Right lobe of liver (tissue), 6 donors: ENCODE measurements at regions not wholly inside any gene's neighbourhood (a gene's known extent, or its start where the extent isn't known, plus 50 kb on each side); places are given as distances from the start of the nearest gene placed in this dataset.

Experiments
- ATAC-seq, 4 donors: fragments of 200-7000 bp; cut with Tn5 transposase; one replicate each; pipeline ENCODE4 v1.9.1; 2020; ENCODE audit warnings: mild to moderate bottlenecking in 4 of 4, moderate library complexity in 4 of 4
- DNase-seq, 3 donors: peaks; one replicate each; pipeline ENCODE4 v3.0.0-alpha.2; 2020
- H3K27ac ChIP-seq, 3 donors: fragments of 200-600 bp; one replicate each; pipeline ENCODE4 v1.8.0; 2022
- H3K27me3 ChIP-seq, 2 donors: fragments of 200-600 bp; one replicate each; pipeline ENCODE4 v1.8.0; 2022
- H3K36me3 ChIP-seq, 4 donors: fragments of 200-600 bp; sonication (generic) in 1 of 4; one replicate each; pipeline versions ENCODE4 v1.5.1 to v1.8.0; 2017 to 2022; ENCODE audit warnings: control low read depth in 1 of 4
- H3K4me1 ChIP-seq, 4 donors: fragments of 200-600 bp; sonication (generic) in 1 of 4; one replicate each; pipeline versions ENCODE4 v1.5.1 to v1.8.0; 2017 to 2022; ENCODE audit warnings: control low read depth in 1 of 4
- H3K4me3 ChIP-seq, 3 donors: fragments of 200-600 bp; one replicate each; pipeline ENCODE4 v1.8.0; 2022
- H3K9me3 ChIP-seq, 4 donors: fragments of 200-600 bp; sonication (generic) in 1 of 4; one replicate each; pipeline versions ENCODE4 v1.5.1 to v1.8.0; 2017 to 2022; ENCODE audit warnings: control low read depth in 1 of 4
- POLR2A ChIP-seq: fragments of 450-650 bp; IDR thresholded peaks from one replicate; pipeline ENCODE4 v1.6.1; 2017; ENCODE audit warnings: antibody characterized with exemption, mild to moderate bottlenecking
- WGBS: methylation state at CpG from one replicate; pipeline ENCODE4 v1.1.6; 2018; ENCODE audit warnings: low coverage, low lambda C conversion rate; ENCODE audit not compliant: insufficient coverage; ENCODE audit errors: missing lambda C conversion rate; 5-methylcytosine and 5-hydroxymethylcytosine counted together
- intact Hi-C, 2 donors: fragments of 100-400 bp; cut with DNase I; formaldehyde crosslinking; loops; one replicate each; pipeline versions ENCODE4 v1.11.2 to v1.14.1; 2022
- TF ChIP-seq, protein P1 (sequence below), 4 donors: fragments of 200-600 bp in 3 of 4; fragments of 450-650 bp in 1 of 4; IDR thresholded peaks; one replicate each; pipeline versions ENCODE4 v1.5.1 to v1.8.0; 2016 to 2022; ENCODE audit warnings: antibody characterized with exemption in 4 of 4, mild to moderate bottlenecking in 2 of 4
- donor health status: DM: no; HTN: yes; CAD: no.
- donor health status: DM: no; HTN: no; CAD: no.
- donor health status: DM: no; HTN: no; CAD: no.
- donor health status: DM: no; HTN: yes; CAD: no.
- donor health status: DM: no; HTN: yes; CAD: no.

DNA sequence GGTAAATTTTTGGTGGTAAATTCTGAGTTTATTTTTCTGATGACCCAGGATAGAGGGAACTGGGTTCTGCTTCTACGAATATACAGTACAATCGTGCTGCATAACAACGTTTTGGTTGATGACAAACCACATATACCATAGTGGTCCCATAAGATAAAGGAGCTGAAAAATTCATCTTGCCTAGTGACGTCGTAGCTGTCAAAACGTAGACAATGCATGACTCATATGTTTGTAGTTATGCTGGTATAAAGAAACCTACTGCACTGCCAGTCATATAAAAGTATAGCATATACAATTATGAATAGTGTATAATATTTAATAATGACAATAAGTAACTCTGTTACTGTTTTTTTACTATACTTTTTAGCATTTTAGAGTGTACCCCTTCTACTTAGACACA, 244.0 kb downstream of the GAS1 start:
- no peak for DNase-seq
- Histone ChIP-seq H3K4me3 (no peak overlapping the region), H3K4me1 (no peaks in the 10 kb centered on the region), H3K27ac (no peak overlapping the region), H3K27me3 (no peaks in the 10 kb centered on the region), H3K9me3 (no peaks in the 10 kb centered on the region), H3K36me3 (no peaks in the 10 kb centered on the region)
- TF ChIP-seq POLR2A, result no peak
- TF ChIP-seq, protein P1, sequence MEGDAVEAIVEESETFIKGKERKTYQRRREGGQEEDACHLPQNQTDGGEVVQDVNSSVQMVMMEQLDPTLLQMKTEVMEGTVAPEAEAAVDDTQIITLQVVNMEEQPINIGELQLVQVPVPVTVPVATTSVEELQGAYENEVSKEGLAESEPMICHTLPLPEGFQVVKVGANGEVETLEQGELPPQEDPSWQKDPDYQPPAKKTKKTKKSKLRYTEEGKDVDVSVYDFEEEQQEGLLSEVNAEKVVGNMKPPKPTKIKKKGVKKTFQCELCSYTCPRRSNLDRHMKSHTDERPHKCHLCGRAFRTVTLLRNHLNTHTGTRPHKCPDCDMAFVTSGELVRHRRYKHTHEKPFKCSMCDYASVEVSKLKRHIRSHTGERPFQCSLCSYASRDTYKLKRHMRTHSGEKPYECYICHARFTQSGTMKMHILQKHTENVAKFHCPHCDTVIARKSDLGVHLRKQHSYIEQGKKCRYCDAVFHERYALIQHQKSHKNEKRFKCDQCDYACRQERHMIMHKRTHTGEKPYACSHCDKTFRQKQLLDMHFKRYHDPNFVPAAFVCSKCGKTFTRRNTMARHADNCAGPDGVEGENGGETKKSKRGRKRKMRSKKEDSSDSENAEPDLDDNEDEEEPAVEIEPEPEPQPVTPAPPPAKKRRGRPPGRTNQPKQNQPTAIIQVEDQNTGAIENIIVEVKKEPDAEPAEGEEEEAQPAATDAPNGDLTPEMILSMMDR (IDR thresholded peaks at IDR 0.05), result no peak
- intact Hi-C loops, result no loop called here
- no peak for ATAC-seq
- WGBS, result 55% methylated on average over 6 of the region's 6 CpGs

DNA sequence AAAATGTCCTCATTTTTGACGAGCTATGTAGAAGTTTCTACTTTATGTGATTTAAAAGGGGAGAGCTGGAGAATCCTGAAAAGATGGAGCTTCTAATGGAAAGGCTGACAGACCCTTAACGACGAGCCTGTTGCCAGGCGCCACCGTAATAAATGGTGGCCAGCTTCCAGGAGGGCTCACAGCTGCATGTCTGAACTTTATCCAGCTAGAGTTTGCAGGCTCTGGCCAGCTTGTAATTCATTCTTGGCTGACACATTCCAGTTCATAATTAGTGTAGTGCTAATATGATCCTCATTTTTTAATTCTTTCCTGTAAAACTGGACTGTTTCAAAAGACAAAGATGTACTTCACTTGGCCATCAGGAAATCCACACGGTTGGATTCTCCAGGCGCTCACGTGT, 246.7 kb downstream of the GAS1 start:
- DNase-seq (no peak), ATAC-seq (no peak)
- Histone ChIP-seq H3K27ac (no peak overlapping the region), H3K9me3 (no peaks in the 10 kb centered on the region), H3K4me1 (no peaks in the 10 kb centered on the region), H3K27me3 (no peaks in the 10 kb centered on the region), H3K36me3 (no peaks in the 10 kb centered on the region), H3K4me3 (no peak overlapping the region)
- TF ChIP-seq POLR2A, result no peak
- TF ChIP-seq, protein P1 (IDR thresholded peaks at IDR 0.05), result no peak
- 37% methylated on average over 8 of the region's 8 CpGs for WGBS
- intact Hi-C loops, result no loop called here

DNA sequence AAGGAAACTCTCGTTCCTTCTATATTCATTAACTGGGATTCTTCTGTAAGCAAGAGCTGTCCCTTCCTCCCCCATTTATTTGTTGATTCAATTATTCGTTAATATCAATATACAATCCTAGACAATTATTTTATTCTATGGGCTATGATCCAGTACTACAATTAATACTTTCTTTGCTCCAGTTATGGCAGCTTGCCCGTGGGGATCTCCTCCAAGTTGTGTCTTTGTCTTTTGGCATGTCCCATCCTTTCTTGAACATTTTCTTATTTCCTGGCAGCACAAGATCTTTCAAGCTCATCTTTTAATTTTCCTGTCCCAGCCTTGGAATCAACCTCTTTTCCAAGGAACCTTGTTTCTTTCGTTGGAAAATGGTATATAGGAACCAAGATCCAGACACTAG, 249.3 kb downstream of the GAS1 start:
- WGBS, result 60% methylated on average over 4 of the region's 4 CpGs
- H3K36me3 ChIP-seq, result no peaks in the 10 kb centered on the region
- no peaks in the 10 kb centered on the region for H3K27me3 ChIP-seq
- no peak overlapping the region for H3K4me3 ChIP-seq
- no peaks in the 10 kb centered on the region for H3K4me1 ChIP-seq
- no peak overlapping the region for H3K27ac ChIP-seq
- intact Hi-C loops, result no loop called here
- no peak for DNase-seq
- TF ChIP-seq POLR2A, result no peak
- TF ChIP-seq, protein P1 (IDR thresholded peaks at IDR 0.05), result no peak
- no peak for ATAC-seq
- H3K9me3 ChIP-seq, result no peaks in the 10 kb centered on the region

DNA sequence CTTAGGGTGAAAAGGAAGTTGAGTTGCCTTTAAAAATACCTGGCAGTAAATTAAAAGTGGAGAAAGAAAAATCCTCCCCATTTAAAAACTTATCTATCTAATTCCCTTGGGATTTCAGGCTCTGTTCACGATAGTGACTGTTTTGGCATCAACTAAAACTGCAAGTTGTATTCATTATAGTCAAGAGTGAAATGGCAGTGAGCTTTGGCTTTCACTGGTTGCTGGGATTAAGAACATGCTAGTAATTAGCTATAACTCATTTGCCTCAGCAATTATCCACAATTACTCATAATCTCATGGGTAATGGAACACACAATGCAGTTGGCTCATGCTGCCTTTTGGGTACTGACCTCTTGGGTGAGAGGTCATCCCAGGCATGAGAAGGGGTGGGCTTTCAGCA, 250.1 kb downstream of the GAS1 start:
- no peak for DNase-seq
- no peak overlapping the region for H3K27ac ChIP-seq
- no peaks in the 10 kb centered on the region for H3K4me1 ChIP-seq
- H3K9me3 ChIP-seq, result no peaks in the 10 kb centered on the region
- TF ChIP-seq POLR2A, result no peak
- TF ChIP-seq, protein P1 (IDR thresholded peaks at IDR 0.05), result no peak
- no peak overlapping the region for H3K4me3 ChIP-seq
- 60% methylated on average over 1 of the region's 1 CpG for WGBS
- H3K36me3 ChIP-seq, result no peaks in the 10 kb centered on the region
- ATAC-seq, result no peak
- H3K27me3 ChIP-seq, result no peaks in the 10 kb centered on the region
- intact Hi-C loops, result no loop called here

DNA sequence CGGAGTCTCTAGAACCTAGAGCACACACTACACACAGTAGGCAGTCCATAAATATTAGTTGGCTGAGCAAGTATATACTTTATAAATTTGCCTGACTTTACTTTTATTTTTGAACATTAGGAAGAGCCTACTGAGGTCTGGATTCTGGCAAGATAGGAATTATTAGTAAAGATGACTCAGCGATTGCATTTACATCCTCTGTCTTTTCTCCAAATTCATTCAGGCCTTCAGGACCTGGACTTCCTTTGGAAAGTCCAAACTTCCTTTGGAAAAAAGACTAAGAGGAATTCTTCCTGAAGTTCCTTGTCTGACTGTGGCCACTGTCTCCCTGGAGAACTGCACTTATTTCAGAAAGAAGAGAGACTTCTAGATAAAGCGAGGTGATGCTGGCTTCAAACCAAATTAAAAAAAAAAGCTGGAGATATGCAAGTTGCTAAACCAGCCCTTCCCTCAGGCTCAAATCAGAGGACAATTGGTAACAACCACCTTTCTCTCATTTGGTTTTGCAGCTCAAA, 251.3 kb downstream of the GAS1 start:
- no peaks in the 10 kb centered on the region for H3K9me3 ChIP-seq
- DNase-seq (no peak), ATAC-seq (no peak)
- intact Hi-C loops, result no loop called here
- no peaks in the 10 kb centered on the region for H3K4me1 ChIP-seq
- TF ChIP-seq POLR2A, result no peak
- TF ChIP-seq, protein P1 (IDR thresholded peaks at IDR 0.05), result no peak
- H3K27me3 ChIP-seq, result peaks cover 0 to 3% of the 10 kb centered on the region in 2 donors
- H3K36me3 ChIP-seq, result no peaks in the 10 kb centered on the region
- WGBS, result 58% methylated on average over 3 of the region's 3 CpGs
- H3K4me3 ChIP-seq, result no peak overlapping the region
- no peak overlapping the region for H3K27ac ChIP-seq
